ENCODE measurements at regions not wholly inside any gene's neighbourhood (a gene's known extent, or its start where the extent isn't known, plus 50 kb on each side); places are given as distances from the start of the nearest gene placed in this dataset.

DNA sequence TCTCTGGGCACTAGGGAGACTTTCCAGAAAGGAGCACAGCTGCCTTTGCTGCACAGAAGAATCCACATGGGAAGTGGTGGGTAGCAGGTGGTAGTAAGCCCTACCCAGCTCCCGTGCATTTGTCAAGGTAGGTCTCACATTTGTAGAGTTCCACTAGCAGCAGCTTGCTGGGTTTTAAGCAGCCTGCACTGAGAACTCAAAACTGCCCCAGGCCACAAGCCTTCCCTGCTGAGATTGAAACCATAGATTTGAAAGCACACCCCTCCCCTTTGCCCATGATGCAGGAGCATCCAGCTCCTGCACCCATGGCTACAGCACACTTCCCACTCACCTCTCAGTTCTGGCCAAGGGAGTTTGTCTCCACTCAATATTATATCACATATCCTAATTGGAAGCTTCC, 604.5 kb upstream of the STEAP1 start:
- DNase-seq (ENCODE audit: low spot score), result no peak

DNA sequence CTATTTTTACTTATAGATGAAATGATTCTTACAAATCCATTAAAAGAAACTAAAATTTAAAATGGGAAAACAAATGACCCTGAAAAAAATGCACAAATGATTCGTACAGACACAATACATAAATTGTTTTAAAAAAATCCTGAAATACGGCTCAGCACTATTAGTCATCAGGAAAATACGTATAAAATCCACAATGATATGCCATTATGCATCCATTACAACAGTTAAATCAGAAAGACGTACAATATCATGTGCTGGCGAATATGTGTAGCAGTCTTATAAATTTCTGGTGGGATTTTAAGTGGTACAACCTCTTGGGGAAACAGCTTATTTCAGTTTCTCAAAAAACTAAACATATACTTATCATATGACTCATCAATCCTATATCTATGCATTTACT, 600.1 kb upstream of the STEAP1 start:
- in situ Hi-C loops (cut with MboI; ENCODE audit: low sequenced_read_pairs, unreplicated experiment), result no loop called here
- TF ChIP-seq, protein P1, sequence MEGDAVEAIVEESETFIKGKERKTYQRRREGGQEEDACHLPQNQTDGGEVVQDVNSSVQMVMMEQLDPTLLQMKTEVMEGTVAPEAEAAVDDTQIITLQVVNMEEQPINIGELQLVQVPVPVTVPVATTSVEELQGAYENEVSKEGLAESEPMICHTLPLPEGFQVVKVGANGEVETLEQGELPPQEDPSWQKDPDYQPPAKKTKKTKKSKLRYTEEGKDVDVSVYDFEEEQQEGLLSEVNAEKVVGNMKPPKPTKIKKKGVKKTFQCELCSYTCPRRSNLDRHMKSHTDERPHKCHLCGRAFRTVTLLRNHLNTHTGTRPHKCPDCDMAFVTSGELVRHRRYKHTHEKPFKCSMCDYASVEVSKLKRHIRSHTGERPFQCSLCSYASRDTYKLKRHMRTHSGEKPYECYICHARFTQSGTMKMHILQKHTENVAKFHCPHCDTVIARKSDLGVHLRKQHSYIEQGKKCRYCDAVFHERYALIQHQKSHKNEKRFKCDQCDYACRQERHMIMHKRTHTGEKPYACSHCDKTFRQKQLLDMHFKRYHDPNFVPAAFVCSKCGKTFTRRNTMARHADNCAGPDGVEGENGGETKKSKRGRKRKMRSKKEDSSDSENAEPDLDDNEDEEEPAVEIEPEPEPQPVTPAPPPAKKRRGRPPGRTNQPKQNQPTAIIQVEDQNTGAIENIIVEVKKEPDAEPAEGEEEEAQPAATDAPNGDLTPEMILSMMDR (IDR thresholded peaks at IDR 0.05; ENCODE audit: borderline replicate concordance, control extremely low read depth, extremely low read depth, insufficient read depth, missing control alignments), result no peak
- no peak for DNase-seq (ENCODE audit: low spot score)

More for the DNA sequence above, 604.5 kb upstream of the STEAP1 start:
- TF ChIP-seq, protein P1 (IDR thresholded peaks at IDR 0.05; ENCODE audit: borderline replicate concordance, control extremely low read depth, extremely low read depth, insufficient read depth, missing control alignments), result no peak
- in situ Hi-C loops (cut with MboI; ENCODE audit: low sequenced_read_pairs, unreplicated experiment), result no loop called here

DNA sequence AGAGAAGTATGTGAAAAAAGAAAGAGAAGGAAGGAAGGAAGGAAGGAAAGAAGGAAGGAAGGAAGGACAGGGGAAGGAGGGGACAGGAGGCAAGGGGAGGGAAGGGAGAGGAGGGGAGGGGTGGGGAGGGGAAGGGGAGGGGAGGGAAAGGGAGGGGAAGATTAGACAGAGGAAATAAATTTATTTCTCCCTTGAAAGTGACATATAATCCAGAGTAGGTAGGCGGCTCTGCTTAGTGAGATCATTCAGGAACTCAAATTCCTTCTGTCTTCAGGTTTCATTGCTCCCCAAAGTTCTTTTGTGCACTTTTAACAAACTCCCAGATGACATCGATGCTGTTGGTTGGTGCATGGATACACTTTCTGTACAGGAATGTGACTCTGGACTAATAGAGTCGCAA, 594.7 kb upstream of the STEAP1 start:
- TF ChIP-seq, protein P1 (IDR thresholded peaks at IDR 0.05; ENCODE audit: borderline replicate concordance, control extremely low read depth, extremely low read depth, insufficient read depth, missing control alignments), result no peak
- in situ Hi-C loops (cut with MboI; ENCODE audit: low sequenced_read_pairs, unreplicated experiment), result no loop called here

GRCh38 chr7:89563597-89563996, 590.7 kb upstream of the STEAP1 start:
- TF ChIP-seq, protein P1 (IDR thresholded peaks at IDR 0.05; ENCODE audit: borderline replicate concordance, control extremely low read depth, extremely low read depth, insufficient read depth, missing control alignments), result no peak
- in situ Hi-C loops (cut with MboI; ENCODE audit: low sequenced_read_pairs, unreplicated experiment), result no loop called here
- no peak for DNase-seq (ENCODE audit: low spot score)

More for the DNA sequence above, 594.7 kb upstream of the STEAP1 start:
- DNase-seq (ENCODE audit: low spot score), result no peak

DNA sequence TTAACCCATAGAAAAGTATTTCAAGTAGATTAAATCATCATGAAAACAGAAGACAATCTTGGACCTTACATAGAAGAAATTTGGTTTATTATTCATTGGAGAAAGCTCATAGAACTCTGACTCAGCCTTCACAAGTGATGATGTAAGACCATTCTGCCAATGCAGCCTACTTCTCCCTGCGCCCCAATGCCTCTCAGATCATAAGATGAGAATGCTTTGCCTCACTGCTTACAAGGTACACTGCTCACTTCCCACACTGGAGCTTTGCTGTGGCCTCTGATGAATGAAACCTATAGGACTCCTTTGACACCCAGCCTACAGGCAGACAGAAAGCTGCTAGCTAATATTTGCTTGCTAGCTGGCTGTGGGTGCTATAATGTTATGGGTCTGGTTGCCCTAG, 569.4 kb upstream of the STEAP1 start:
- in situ Hi-C loops (cut with MboI; ENCODE audit: low sequenced_read_pairs, unreplicated experiment), result no loop called here
- TF ChIP-seq, protein P1 (IDR thresholded peaks at IDR 0.05; ENCODE audit: borderline replicate concordance, control extremely low read depth, extremely low read depth, insufficient read depth, missing control alignments), result no peak
- DNase-seq (ENCODE audit: low spot score), result no peak

DNA sequence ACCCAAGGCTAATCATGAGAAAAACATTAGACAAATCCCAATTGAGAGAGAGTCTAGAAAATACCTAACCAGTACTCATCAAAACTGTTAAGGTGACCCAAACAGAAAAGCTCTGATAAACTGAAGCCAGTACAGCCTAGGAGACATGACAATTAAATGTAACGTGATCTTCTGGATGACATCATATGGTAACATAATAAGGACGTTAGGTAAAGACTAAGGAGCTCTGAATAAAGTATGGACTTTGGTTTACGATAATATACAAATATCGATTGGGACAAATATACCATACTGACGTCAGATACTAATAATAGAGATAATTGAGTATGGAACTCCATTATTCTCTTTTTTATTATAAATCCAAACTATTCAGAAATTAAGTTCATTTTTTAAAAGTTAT, 561.1 kb upstream of the STEAP1 start:
- in situ Hi-C loops (cut with MboI; ENCODE audit: low sequenced_read_pairs, unreplicated experiment), result no loop called here
- DNase-seq (ENCODE audit: low spot score), result no peak
- TF ChIP-seq, protein P1 (IDR thresholded peaks at IDR 0.05; ENCODE audit: borderline replicate concordance, control extremely low read depth, extremely low read depth, insufficient read depth, missing control alignments), result no peak

- in situ Hi-C loops (cut with MboI; ENCODE audit: low sequenced_read_pairs, unreplicated experiment), result no loop called here
- TF ChIP-seq, protein P1 (IDR thresholded peaks at IDR 0.05; ENCODE audit: borderline replicate concordance, control extremely low read depth, extremely low read depth, insufficient read depth, missing control alignments), result no peak
- no peak for DNase-seq (ENCODE audit: low spot score)
Measured at GRCh38 chr7:89602984-89603383, 551.3 kb upstream of the STEAP1 start.

Measured in GM13976 (cell line).